Suppressor macrophage (primary cell): ENCODE measurements at regions not wholly inside any gene's neighbourhood (a gene's known extent, or its start where the extent isn't known, plus 50 kb on each side); places are given as distances from the start of the nearest gene placed in this dataset.

Source experiments
- DNase-seq, 4 experiments: peaks; one replicate each; pipeline ENCODE4 v3.0.0-alpha.2; 2020 to 2022

- DNase-seq: peak; percentile 41 to 65 (median 58)
Measured at GRCh38 chr11:8340296-8340695, 76.6 kb upstream of the LMO1 start.

GRCh38 chr11:8339592-8340022, 75.9 kb upstream of the LMO1 start:
- DNase-seq: no peak

GRCh38 chr11:8338138-8338537, 74.5 kb upstream of the LMO1 start:
- DNase-seq: peak; percentile 53 to 84 (median 68)

- no peak for DNase-seq
Measured at GRCh38 chr11:8337130-8337795, 73.6 kb upstream of the LMO1 start.

- DNase-seq: no peak
Measured at GRCh38 chr11:8336356-8337129, 72.9 kb upstream of the LMO1 start.

GRCh38 chr11:8335683-8336082, 72.0 kb upstream of the LMO1 start:
- DNase-seq: no peak

- no peak for DNase-seq
Measured at GRCh38 chr11:8335186-8335585, 71.5 kb upstream of the LMO1 start.

GRCh38 chr11:8333811-8334401, 70.2 kb upstream of the LMO1 start:
- peak; percentile 70 to 84 (median 82) for DNase-seq

- no peak for DNase-seq
Measured at GRCh38 chr11:8333376-8333775, 69.7 kb upstream of the LMO1 start.

GRCh38 chr11:8332891-8333290, 69.2 kb upstream of the LMO1 start:
- DNase-seq: no peak

GRCh38 chr11:8332196-8332595, 68.5 kb upstream of the LMO1 start:
- peak; percentile 61 to 83 (median 78) for DNase-seq

- DNase-seq: peak in 2 of 4 experiments; percentile 34 to 39
Measured at GRCh38 chr11:8331767-8332166, 68.1 kb upstream of the LMO1 start.

GRCh38 chr11:8330896-8331295, 67.2 kb upstream of the LMO1 start:
- no peak for DNase-seq

GRCh38 chr11:8330404-8330803, 66.7 kb upstream of the LMO1 start:
- no peak for DNase-seq

- DNase-seq: no peak
Measured at GRCh38 chr11:8329847-8330361, 66.2 kb upstream of the LMO1 start.

GRCh38 chr11:8329336-8329735, 65.7 kb upstream of the LMO1 start:
- no peak for DNase-seq

GRCh38 chr11:8328848-8329330, 65.2 kb upstream of the LMO1 start:
- DNase-seq: peak; percentile 93 to 96 (median 94)

- no peak for DNase-seq
Measured at GRCh38 chr11:8328231-8328794, 64.6 kb upstream of the LMO1 start.

GRCh38 chr11:8327761-8328192, 64.1 kb upstream of the LMO1 start:
- DNase-seq: peak; percentile 40 to 75 (median 66)

GRCh38 chr11:8326337-8326736, 62.7 kb upstream of the LMO1 start:
- DNase-seq: no peak

GRCh38 chr11:8325591-8326304, 62.1 kb upstream of the LMO1 start:
- peak; percentile 16 to 53 (median 47) for DNase-seq
